Stimulated activated CD4-positive, alpha-beta T cell treated with anti-CD3 and anti-CD28 coated beads, Interleukin-1b, Interleukin-23, amount 100 ng/mL, for 48 hours (primary cell): ENCODE measurements at regions not wholly inside any gene's neighbourhood (a gene's known extent, or its start where the extent isn't known, plus 50 kb on each side); places are given as distances from the start of the nearest gene placed in this dataset.
"Not testable (repeated sequence)": the region's sequence is repeated elsewhere in the genome, so short reads cannot be mapped to it uniquely, and the experiment has no call there.

Source experiments
- DNase-seq: peaks from one replicate; pipeline ENCODE4 v3.0.0-alpha.2; 2020

GRCh38 chr10:118463740-118464139 is 121.6 kb upstream of the FAM204A start:
- no peak for DNase-seq

GRCh38 chr10:118462401-118462800 is 120.3 kb upstream of the FAM204A start:
- no peak for DNase-seq

- peak; percentile 46 for DNase-seq
Measured at GRCh38 chr10:118459642-118460193, 117.6 kb upstream of the FAM204A start.

GRCh38 chr10:118458957-118459641 is 117.0 kb upstream of the FAM204A start:
- no peak for DNase-seq

- no peak for DNase-seq
Measured at GRCh38 chr10:118457824-118458428, 115.8 kb upstream of the FAM204A start.

GRCh38 chr10:118455181-118455695 is 113.1 kb upstream of the FAM204A start:
- DNase-seq: no peak

- no peak for DNase-seq
Measured at GRCh38 chr10:118454211-118454610, 112.1 kb upstream of the FAM204A start.

GRCh38 chr10:118452098-118452497 is 110.0 kb upstream of the FAM204A start:
- no peak for DNase-seq

GRCh38 chr10:118449521-118449920 is 107.4 kb upstream of the FAM204A start:
- no peak for DNase-seq

GRCh38 chr10:118448744-118449143 is 106.6 kb upstream of the FAM204A start:
- DNase-seq: no peak

GRCh38 chr10:118447478-118448270 is 105.5 kb upstream of the FAM204A start:
- no peak for DNase-seq

- DNase-seq: no peak
Measured at GRCh38 chr10:118445535-118445934, 103.4 kb upstream of the FAM204A start.

- DNase-seq: no peak
Measured at GRCh38 chr10:118444069-118444468, 101.9 kb upstream of the FAM204A start.

GRCh38 chr10:118442032-118442431 is 99.9 kb upstream of the FAM204A start:
- DNase-seq: no peak

GRCh38 chr10:118439824-118440223 is 97.7 kb upstream of the FAM204A start:
- DNase-seq: no peak

GRCh38 chr10:118436742-118437141 is 94.6 kb upstream of the FAM204A start:
- DNase-seq: no peak

GRCh38 chr10:118430190-118430589 is 88.1 kb upstream of the FAM204A start:
- no peak for DNase-seq

- peak; percentile 80 for DNase-seq
Measured at GRCh38 chr10:118423800-118424442, 81.8 kb upstream of the FAM204A start.

- DNase-seq: no peak
Measured at GRCh38 chr10:118422241-118422640, 80.1 kb upstream of the FAM204A start.

- not testable (repeated sequence) for DNase-seq
Measured at GRCh38 chr10:118420049-118420448, 77.9 kb upstream of the FAM204A start.

GRCh38 chr10:118412932-118413331 is 70.8 kb upstream of the FAM204A start:
- DNase-seq: no peak

GRCh38 chr10:118412132-118412760 is 70.1 kb upstream of the FAM204A start:
- no peak for DNase-seq
